Nephron (organoid): ENCODE measurements at regions not wholly inside any gene's neighbourhood (a gene's known extent, or its start where the extent isn't known, plus 50 kb on each side); places are given as distances from the start of the nearest gene placed in this dataset.

Experiments
- H3K27ac Mint-ChIP-seq, 3 experiments: 2 replicates each; pipeline ENCODE4 v1.8.0; 2020; ENCODE audit warnings: mixed read lengths in 3 of 3, mild to moderate bottlenecking in 2 of 3, moderate library complexity in 1 of 3
- H3K27me3 Mint-ChIP-seq: 2 replicates; pipeline ENCODE4 v1.8.0; 2021; ENCODE audit warnings: low read depth, mild to moderate bottlenecking, moderate library complexity, mixed read lengths
- H3K36me3 Mint-ChIP-seq: 2 replicates; pipeline ENCODE4 v1.8.0; 2020; ENCODE audit warnings: low read depth, mixed read lengths
- H3K4me1 Mint-ChIP-seq: 2 replicates; pipeline ENCODE4 v1.8.0; 2020; ENCODE audit warnings: mixed read lengths
- H3K4me3 Mint-ChIP-seq, 3 experiments: 2 replicates each; pipeline ENCODE4 v1.8.0; 2020; ENCODE audit warnings: mild to moderate bottlenecking in 3 of 3, mixed read lengths in 3 of 3, moderate library complexity in 2 of 3
- H3K9me3 Mint-ChIP-seq: 2 replicates; pipeline ENCODE4 v1.8.0; 2020; ENCODE audit warnings: mixed read lengths
- CTCF ChIP-seq, 3 experiments: fragments of 200-600 bp; sonication (generic); IDR thresholded peaks; one replicate each; pipeline ENCODE4 v1.5.0; 2021; ENCODE audit warnings: antibody characterized with exemption in 3 of 3; ENCODE audit not compliant: unreplicated experiment in 3 of 3

DNA sequence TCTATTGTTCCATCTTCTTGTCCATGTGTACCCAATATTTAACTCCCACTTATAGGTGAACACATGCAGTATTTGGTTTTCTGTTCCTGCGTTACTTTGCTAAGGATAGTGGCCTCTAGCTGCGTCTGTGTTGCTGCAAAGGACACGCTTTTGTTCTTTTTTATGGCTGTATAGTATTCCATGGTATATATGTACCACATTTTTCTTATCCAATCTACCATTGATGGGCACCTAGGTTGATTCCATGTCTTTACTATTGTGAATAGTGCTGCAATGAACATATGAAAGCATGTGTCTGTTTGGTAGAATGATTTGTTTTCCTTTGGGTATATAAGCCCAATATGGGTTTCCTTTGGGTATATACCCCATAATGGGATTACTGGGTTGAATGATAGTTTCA lies 77.3 kb upstream of the MMADHC start:
- peaks cover 15% of the 10 kb centered on the region for H3K4me1 Mint-ChIP-seq
- H3K4me3 Mint-ChIP-seq, result no peak overlapping the region
- no peaks in the 10 kb centered on the region for H3K27me3 Mint-ChIP-seq
- TF ChIP-seq CTCF (IDR thresholded peaks at IDR 0.05; ENCODE audit: unreplicated experiment in 3 of 3), result no peak
- H3K9me3 Mint-ChIP-seq, result peaks cover 4% of the 10 kb centered on the region
- no peak overlapping the region for H3K27ac Mint-ChIP-seq
- no peaks in the 10 kb centered on the region for H3K36me3 Mint-ChIP-seq

- Mint-ChIP-seq H3K27ac (no peak overlapping the region), H3K4me1 (peaks cover 13% of the 10 kb centered on the region), H3K27me3 (no peaks in the 10 kb centered on the region), H3K9me3 (peaks cover 4% of the 10 kb centered on the region), H3K36me3 (no peaks in the 10 kb centered on the region), H3K4me3 (no peak overlapping the region)
- TF ChIP-seq CTCF (IDR thresholded peaks at IDR 0.05; ENCODE audit: unreplicated experiment in 3 of 3), result no peak
These were observed 75.0 kb upstream of the MMADHC start for GRCh38 chr2:149662556-149662955.

DNA sequence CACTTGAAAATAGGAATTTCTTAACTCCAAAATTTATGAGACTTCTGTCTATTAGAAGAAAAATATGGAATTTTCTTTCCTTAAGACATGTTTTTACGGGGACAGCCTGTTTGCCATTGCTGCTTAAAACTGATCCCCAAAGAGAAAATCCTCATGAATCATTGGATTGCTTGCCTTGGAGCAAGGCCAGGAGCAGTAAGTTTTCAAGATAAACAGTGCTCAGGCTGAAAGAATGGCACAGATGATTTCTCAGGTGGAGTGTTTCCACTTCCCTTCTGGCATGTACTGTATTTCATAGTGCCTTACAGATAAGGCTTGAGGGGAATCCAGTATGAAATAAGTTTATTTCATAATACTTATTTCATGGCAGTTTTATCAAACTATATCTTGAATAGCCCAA lies 74.3 kb upstream of the MMADHC start:
- Mint-ChIP-seq H3K4me3 (no peak overlapping the region), H3K4me1 (peaks cover 9% of the 10 kb centered on the region), H3K36me3 (no peaks in the 10 kb centered on the region), H3K9me3 (peaks cover 4% of the 10 kb centered on the region), H3K27me3 (no peaks in the 10 kb centered on the region), H3K27ac (peak overlapping the region in 1 of 3 experiments; percentile 16)
- TF ChIP-seq CTCF (IDR thresholded peaks at IDR 0.05; ENCODE audit: unreplicated experiment in 3 of 3), result no peak

GRCh38 chr2:149658553-149658952 lies 71.0 kb upstream of the MMADHC start:
- TF ChIP-seq CTCF (IDR thresholded peaks at IDR 0.05; ENCODE audit: unreplicated experiment in 3 of 3), result no peak
- Mint-ChIP-seq H3K9me3 (peaks cover 3% of the 10 kb centered on the region), H3K4me3 (no peak overlapping the region), H3K4me1 (peaks cover 6% of the 10 kb centered on the region), H3K27ac (no peak overlapping the region), H3K36me3 (no peaks in the 10 kb centered on the region), H3K27me3 (no peaks in the 10 kb centered on the region)

- peaks cover 6% of the 10 kb centered on the region for H3K4me1 Mint-ChIP-seq
- no peak overlapping the region for H3K4me3 Mint-ChIP-seq
- TF ChIP-seq CTCF (IDR thresholded peaks at IDR 0.05; ENCODE audit: unreplicated experiment in 3 of 3), result no peak
- H3K36me3 Mint-ChIP-seq, result no peaks in the 10 kb centered on the region
- H3K9me3 Mint-ChIP-seq, result peaks cover 3% of the 10 kb centered on the region
- no peaks in the 10 kb centered on the region for H3K27me3 Mint-ChIP-seq
- H3K27ac Mint-ChIP-seq, result no peak overlapping the region
These were observed 69.9 kb upstream of the MMADHC start for GRCh38 chr2:149657401-149658040.

DNA sequence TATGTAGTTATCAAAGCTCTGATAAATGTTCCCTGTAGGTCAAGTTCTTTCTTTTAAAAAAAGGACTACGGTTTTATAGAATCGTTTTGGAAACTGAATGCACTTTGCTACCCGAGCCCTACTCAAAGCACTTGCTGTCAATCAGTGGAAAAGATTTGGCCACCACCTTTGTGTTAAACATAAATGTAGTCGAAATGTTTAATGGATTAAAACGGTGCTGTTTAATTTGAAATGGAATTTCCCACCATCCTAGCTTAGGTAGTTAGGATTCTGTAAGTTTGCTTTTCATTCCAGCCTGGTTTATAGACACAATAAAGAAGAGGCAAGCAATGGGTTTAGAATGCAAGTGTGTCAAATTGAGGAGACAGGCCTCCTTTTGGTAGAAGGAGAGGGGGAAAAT lies 69.4 kb upstream of the MMADHC start:
- H3K4me3 Mint-ChIP-seq, result no peak overlapping the region
- peaks cover 6% of the 10 kb centered on the region for H3K4me1 Mint-ChIP-seq
- H3K36me3 Mint-ChIP-seq, result no peaks in the 10 kb centered on the region
- no peak for TF ChIP-seq CTCF (IDR thresholded peaks at IDR 0.05; ENCODE audit: unreplicated experiment in 3 of 3)
- H3K9me3 Mint-ChIP-seq, result peaks cover 3% of the 10 kb centered on the region
- no peaks in the 10 kb centered on the region for H3K27me3 Mint-ChIP-seq
- H3K27ac Mint-ChIP-seq, result no peak overlapping the region
